ENCODE measurements at regions not wholly inside any gene's neighbourhood (a gene's known extent, or its start where the extent isn't known, plus 50 kb on each side); places are given as distances from the start of the nearest gene placed in this dataset.

DNA sequence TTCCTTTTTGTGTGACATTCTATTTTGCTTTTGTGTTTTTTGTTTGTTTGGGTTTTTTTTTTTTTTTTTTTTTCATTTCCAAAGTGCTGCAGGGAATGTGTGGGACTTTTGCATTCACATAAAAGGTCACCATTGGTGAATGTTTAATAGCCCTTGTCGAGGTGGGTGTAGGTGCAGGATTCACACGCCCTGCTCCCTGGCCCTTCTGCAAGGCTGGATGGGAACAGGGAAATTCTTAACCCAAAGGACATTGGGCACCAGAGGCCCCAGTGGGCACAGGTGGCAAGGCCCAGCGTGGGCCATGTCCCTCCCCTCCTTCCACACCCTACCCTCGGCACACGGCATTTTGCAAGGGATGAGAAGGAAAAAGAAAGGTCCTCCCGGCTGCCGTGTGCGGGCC lies 50.4 kb upstream of the NOTCH1 start:
- TF ChIP-seq, protein P1, sequence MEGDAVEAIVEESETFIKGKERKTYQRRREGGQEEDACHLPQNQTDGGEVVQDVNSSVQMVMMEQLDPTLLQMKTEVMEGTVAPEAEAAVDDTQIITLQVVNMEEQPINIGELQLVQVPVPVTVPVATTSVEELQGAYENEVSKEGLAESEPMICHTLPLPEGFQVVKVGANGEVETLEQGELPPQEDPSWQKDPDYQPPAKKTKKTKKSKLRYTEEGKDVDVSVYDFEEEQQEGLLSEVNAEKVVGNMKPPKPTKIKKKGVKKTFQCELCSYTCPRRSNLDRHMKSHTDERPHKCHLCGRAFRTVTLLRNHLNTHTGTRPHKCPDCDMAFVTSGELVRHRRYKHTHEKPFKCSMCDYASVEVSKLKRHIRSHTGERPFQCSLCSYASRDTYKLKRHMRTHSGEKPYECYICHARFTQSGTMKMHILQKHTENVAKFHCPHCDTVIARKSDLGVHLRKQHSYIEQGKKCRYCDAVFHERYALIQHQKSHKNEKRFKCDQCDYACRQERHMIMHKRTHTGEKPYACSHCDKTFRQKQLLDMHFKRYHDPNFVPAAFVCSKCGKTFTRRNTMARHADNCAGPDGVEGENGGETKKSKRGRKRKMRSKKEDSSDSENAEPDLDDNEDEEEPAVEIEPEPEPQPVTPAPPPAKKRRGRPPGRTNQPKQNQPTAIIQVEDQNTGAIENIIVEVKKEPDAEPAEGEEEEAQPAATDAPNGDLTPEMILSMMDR (IDR thresholded peaks at IDR 0.05) = no peak
- no peak for TF ChIP-seq EZH2 (IDR thresholded peaks at IDR 0.05; ENCODE audit: borderline replicate concordance, insufficient read depth, low read depth, low read length, poor library complexity, severe bottlenecking)

Data from B cell (primary cell).